DND-41 (cell line): ENCODE measurements at regions not wholly inside any gene's neighbourhood (a gene's known extent, or its start where the extent isn't known, plus 50 kb on each side); places are given as distances from the start of the nearest gene placed in this dataset.

Source experiments
- ATAC-seq: fragments of 200-7000 bp; cut with Tn5 transposase; 3 replicates; pipeline ENCODE4 v1.9.1; 2021; ENCODE audit warnings: low read depth; ENCODE audit not compliant: insufficient read depth
- DNase-seq: peaks from one replicate; pipeline ENCODE4 v3.0.0-alpha.2; 2020
- H2AFZ ChIP-seq: 2 replicates; pipeline ENCODE4 v1.6.0; 2012; ENCODE audit warnings: low read depth, low read length
- H3K27ac ChIP-seq: 2 replicates; pipeline ENCODE4 v1.5.1; 2012; ENCODE audit warnings: low read length, inconsistent platforms
- H3K27me3 ChIP-seq: fragments of 200-600 bp; sonication (generic); 2 replicates; pipeline ENCODE4 v1.6.0; 2012; ENCODE audit warnings: low read length, mild to moderate bottlenecking, inconsistent platforms; ENCODE audit not compliant: insufficient read depth, poor library complexity
- H3K36me3 ChIP-seq: 2 replicates; pipeline ENCODE4 v1.5.1; 2012; ENCODE audit warnings: low read length, inconsistent platforms; ENCODE audit not compliant: insufficient read depth
- H3K4me1 ChIP-seq: 2 replicates; pipeline ENCODE4 v1.5.1; 2012; ENCODE audit warnings: mild to moderate bottlenecking, low read length; ENCODE audit not compliant: insufficient read depth
- H3K4me2 ChIP-seq: 2 replicates; pipeline ENCODE4 v1.6.0; 2012; ENCODE audit warnings: mild to moderate bottlenecking, moderate library complexity, low read length, inconsistent platforms; ENCODE audit not compliant: insufficient read depth
- H3K4me3 ChIP-seq, 2 experiments: fragments of 200-600 bp in 1 of 2; shearing (Covaris generic) in 1 of 2; 2 replicates each; pipeline ENCODE4 v1.5.1; 2012 to 2016; ENCODE audit warnings: inconsistent platforms in 2 of 2, low read length in 2 of 2, mild to moderate bottlenecking in 2 of 2, low read depth in 1 of 2, moderate library complexity in 1 of 2
- H3K79me2 ChIP-seq: 2 replicates; pipeline ENCODE4 v1.6.0; 2012; ENCODE audit warnings: low read length, inconsistent platforms; ENCODE audit not compliant: insufficient read depth
- H3K9ac ChIP-seq: 2 replicates; pipeline ENCODE4 v1.6.0; 2012; ENCODE audit warnings: low read depth, mild to moderate bottlenecking, inconsistent platforms, low read length, moderate library complexity
- H3K9me3 ChIP-seq: 2 replicates; pipeline ENCODE4 v1.5.1; 2012; ENCODE audit warnings: low read length, moderate library complexity, mild to moderate bottlenecking, inconsistent platforms; ENCODE audit not compliant: insufficient read depth, severe bottlenecking
- H4K20me1 ChIP-seq: 2 replicates; pipeline ENCODE4 v1.6.0; 2012; ENCODE audit warnings: low read length; ENCODE audit not compliant: insufficient read depth
- EZH2 ChIP-seq: IDR thresholded peaks from 3 replicates; pipeline ENCODE4 v1.6.1; 2012; ENCODE audit warnings: borderline replicate concordance, low read depth, mild to moderate bottlenecking, moderate library complexity, low read length, inconsistent platforms; ENCODE audit not compliant: severe bottlenecking
- TF ChIP-seq, protein P1 (sequence below): IDR thresholded peaks from 2 replicates; pipeline ENCODE4 v1.5.1; 2012; ENCODE audit warnings: borderline replicate concordance, low read length, moderate library complexity, mild to moderate bottlenecking; ENCODE audit not compliant: poor library complexity, severe bottlenecking; ENCODE audit errors: extremely low read depth

DNA sequence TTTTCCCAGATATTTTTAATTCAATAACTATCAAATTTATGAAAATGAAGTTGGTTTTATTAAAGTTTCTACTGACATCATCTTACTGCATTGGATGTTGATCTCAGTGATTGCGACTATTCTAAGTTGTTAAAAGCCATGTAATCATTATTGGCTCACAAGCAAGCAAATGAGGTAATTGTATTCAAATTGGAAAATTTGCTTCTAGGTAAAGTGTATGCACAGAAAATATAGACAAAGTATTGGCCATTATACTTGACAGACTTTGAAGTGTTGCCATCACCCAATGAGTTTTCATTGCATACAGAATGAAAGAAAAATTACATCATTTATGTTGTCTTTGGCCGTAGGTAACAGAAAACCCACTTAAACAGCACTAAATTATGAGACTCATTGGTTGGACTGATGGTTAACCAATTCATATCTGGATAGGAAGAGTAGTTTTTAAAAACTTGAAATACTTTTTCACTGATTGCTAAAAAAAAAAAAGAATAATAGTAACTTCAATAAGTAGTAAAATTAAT lies 299.2 kb downstream of the USP25 start:
- Histone ChIP-seq H4K20me1 (no peaks in the 10 kb centered on the region), H3K9me3 (no peaks in the 10 kb centered on the region), H3K79me2 (no peaks in the 10 kb centered on the region), H3K4me2 (no peak overlapping the region), H3K4me1 (no peaks in the 10 kb centered on the region), H3K27ac (no peak overlapping the region), H3K27me3 (no peaks in the 10 kb centered on the region), H2AFZ (no peak overlapping the region), H3K36me3 (no peaks in the 10 kb centered on the region), H3K4me3 (no peak overlapping the region), H3K9ac (no peak overlapping the region)
- DNase-seq (no peak), ATAC-seq (no peak)
- TF ChIP-seq, protein P1, sequence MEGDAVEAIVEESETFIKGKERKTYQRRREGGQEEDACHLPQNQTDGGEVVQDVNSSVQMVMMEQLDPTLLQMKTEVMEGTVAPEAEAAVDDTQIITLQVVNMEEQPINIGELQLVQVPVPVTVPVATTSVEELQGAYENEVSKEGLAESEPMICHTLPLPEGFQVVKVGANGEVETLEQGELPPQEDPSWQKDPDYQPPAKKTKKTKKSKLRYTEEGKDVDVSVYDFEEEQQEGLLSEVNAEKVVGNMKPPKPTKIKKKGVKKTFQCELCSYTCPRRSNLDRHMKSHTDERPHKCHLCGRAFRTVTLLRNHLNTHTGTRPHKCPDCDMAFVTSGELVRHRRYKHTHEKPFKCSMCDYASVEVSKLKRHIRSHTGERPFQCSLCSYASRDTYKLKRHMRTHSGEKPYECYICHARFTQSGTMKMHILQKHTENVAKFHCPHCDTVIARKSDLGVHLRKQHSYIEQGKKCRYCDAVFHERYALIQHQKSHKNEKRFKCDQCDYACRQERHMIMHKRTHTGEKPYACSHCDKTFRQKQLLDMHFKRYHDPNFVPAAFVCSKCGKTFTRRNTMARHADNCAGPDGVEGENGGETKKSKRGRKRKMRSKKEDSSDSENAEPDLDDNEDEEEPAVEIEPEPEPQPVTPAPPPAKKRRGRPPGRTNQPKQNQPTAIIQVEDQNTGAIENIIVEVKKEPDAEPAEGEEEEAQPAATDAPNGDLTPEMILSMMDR: no peak
- no peak for TF ChIP-seq EZH2

DNA sequence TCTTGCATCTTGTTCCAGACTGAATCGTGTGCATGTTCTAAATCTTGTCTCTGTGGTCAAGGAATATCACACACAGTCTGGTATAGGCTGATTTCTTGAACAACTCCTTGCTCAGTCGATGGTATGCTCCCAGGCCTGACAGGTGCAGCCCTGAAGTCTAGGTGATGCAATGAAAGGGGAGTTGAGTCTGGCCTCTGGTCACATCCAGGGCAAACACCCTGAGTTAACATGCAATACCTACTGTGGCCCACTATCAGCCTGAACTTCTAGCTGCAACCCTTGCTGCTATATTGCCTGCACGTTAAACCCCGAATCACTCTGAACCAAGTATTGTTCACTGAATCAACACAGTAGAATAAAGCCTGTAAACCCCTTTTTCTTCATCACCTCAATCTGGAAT lies 303.4 kb downstream of the USP25 start:
- Histone ChIP-seq H3K4me3 (no peak overlapping the region), H3K27me3 (no peaks in the 10 kb centered on the region), H3K9ac (no peak overlapping the region), H2AFZ (no peak overlapping the region), H4K20me1 (no peaks in the 10 kb centered on the region), H3K27ac (no peak overlapping the region), H3K79me2 (no peaks in the 10 kb centered on the region), H3K9me3 (no peaks in the 10 kb centered on the region), H3K4me2 (no peak overlapping the region), H3K4me1 (no peaks in the 10 kb centered on the region), H3K36me3 (no peaks in the 10 kb centered on the region)
- TF ChIP-seq, protein P1: no peak
- no peak for TF ChIP-seq EZH2
- ATAC-seq (no peak), DNase-seq (no peak)

DNA sequence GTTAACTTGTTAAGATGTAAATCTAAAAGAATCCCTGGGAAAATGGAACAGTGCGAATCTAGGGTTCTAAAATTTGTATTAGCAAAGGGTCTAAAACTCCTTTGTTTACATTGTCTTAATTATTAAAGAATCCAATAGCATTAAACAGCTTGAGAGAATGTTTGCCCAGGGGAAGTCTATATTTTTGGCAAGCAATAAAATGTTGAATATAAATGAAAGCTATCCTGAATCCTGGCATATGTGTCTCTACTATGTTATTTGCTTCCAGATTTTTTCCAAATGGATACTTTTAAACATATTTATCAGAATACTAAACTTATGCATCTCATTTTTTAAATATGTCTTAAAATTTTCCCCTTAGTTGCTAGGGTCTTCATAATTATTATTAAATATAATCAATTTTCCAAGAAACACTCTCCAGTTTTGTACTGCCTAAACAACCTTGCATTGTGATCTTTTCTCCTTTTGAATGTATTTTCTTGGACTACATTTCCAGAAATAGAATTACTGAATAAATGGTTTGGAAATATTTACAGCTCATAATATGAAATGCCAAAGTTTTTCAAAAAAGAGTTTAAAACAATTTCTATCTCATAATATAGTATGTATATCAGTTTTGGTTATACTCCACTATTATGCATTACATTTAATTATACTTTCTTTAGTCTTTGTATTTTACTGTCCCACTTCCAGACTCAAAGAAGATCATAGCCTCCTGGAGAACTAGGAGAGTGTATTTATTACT lies 304.8 kb downstream of the USP25 start:
- Histone ChIP-seq H3K4me1 (no peaks in the 10 kb centered on the region), H4K20me1 (no peaks in the 10 kb centered on the region), H3K27ac (no peak overlapping the region), H3K4me3 (no peak overlapping the region), H2AFZ (no peak overlapping the region), H3K9me3 (no peaks in the 10 kb centered on the region), H3K27me3 (no peaks in the 10 kb centered on the region), H3K9ac (no peak overlapping the region), H3K79me2 (no peaks in the 10 kb centered on the region), H3K36me3 (no peaks in the 10 kb centered on the region), H3K4me2 (no peak overlapping the region)
- TF ChIP-seq, protein P1: no peak
- TF ChIP-seq EZH2: no peak
- no peak for DNase-seq
- ATAC-seq: no peak
